Chondrocyte (in vitro differentiated cells): ENCODE measurements at regions not wholly inside any gene's neighbourhood (a gene's known extent, or its start where the extent isn't known, plus 50 kb on each side); places are given as distances from the start of the nearest gene placed in this dataset.

ENCODE experiments used
- DNase-seq: peaks from one replicate; pipeline ENCODE4 v3.0.0; 2021; ENCODE audit warnings: mixed read lengths, low spot score
- H3K27ac Mint-ChIP-seq: one replicate; pipeline ENCODE4 v1.8.0; 2021; ENCODE audit warnings: mild to moderate bottlenecking, moderate library complexity, mixed read lengths; ENCODE audit not compliant: unreplicated experiment
- H3K27me3 Mint-ChIP-seq: 2 replicates; pipeline ENCODE4 v1.8.0; 2021; ENCODE audit warnings: low read depth, mixed read lengths
- H3K36me3 Mint-ChIP-seq: 2 replicates; pipeline ENCODE4 v1.8.0; 2021; ENCODE audit warnings: low read depth, mixed read lengths
- H3K4me1 Mint-ChIP-seq: 2 replicates; pipeline ENCODE4 v1.8.0; 2021; ENCODE audit warnings: low read depth, mild to moderate bottlenecking, mixed read lengths
- H3K4me3 Mint-ChIP-seq: one replicate; pipeline ENCODE4 v1.8.0; 2021; ENCODE audit warnings: mild to moderate bottlenecking, moderate library complexity, mixed read lengths; ENCODE audit not compliant: unreplicated experiment
- H3K9me3 Mint-ChIP-seq: 2 replicates; pipeline ENCODE4 v1.8.0; 2021; ENCODE audit warnings: low read depth, mixed read lengths
- CTCF ChIP-seq: fragments of 200-600 bp; sonication (generic); IDR thresholded peaks from 2 replicates; pipeline ENCODE4 v1.5.0; 2021; ENCODE audit warnings: antibody characterized with exemption, mild to moderate bottlenecking, moderate library complexity

- no peak for DNase-seq
- TF ChIP-seq CTCF = no peak
- H3K36me3 Mint-ChIP-seq = no peaks in the 10 kb centered on the region
- peaks cover 3% of the 10 kb centered on the region for H3K4me1 Mint-ChIP-seq
- H3K4me3 Mint-ChIP-seq = no peak overlapping the region
- H3K27ac Mint-ChIP-seq = no peak overlapping the region
- no peaks in the 10 kb centered on the region for H3K9me3 Mint-ChIP-seq
- peaks cover 63% of the 10 kb centered on the region for H3K27me3 Mint-ChIP-seq
These were observed 171.7 kb upstream of the LHX5 start for GRCh38 chr12:113643177-113643974.

GRCh38 chr12:113642672-113643071 lies 171.0 kb upstream of the LHX5 start:
- Mint-ChIP-seq H3K27me3 (peaks cover 58% of the 10 kb centered on the region), H3K4me3 (no peak overlapping the region)

GRCh38 chr12:113642216-113642615 lies 170.5 kb upstream of the LHX5 start:
- Mint-ChIP-seq H3K4me3 (no peak overlapping the region), H3K27me3 (peaks cover 61% of the 10 kb centered on the region), H3K4me1 (peaks cover 4% of the 10 kb centered on the region)

More at GRCh38 chr12:113642672-113643071, 171.0 kb upstream of the LHX5 start:
- Mint-ChIP-seq H3K27ac (no peak overlapping the region), H3K4me1 (peaks cover 4% of the 10 kb centered on the region), H3K36me3 (no peaks in the 10 kb centered on the region), H3K9me3 (no peaks in the 10 kb centered on the region)
- no peak for DNase-seq
- no peak for TF ChIP-seq CTCF

GRCh38 chr12:113641426-113642030 lies 169.9 kb upstream of the LHX5 start:
- H3K36me3 Mint-ChIP-seq = no peaks in the 10 kb centered on the region
- TF ChIP-seq CTCF = no peak
- no peak for DNase-seq
- no peak overlapping the region for H3K4me3 Mint-ChIP-seq
- H3K4me1 Mint-ChIP-seq = peaks cover 4% of the 10 kb centered on the region
- H3K9me3 Mint-ChIP-seq = no peaks in the 10 kb centered on the region
- H3K27me3 Mint-ChIP-seq = peaks cover 57% of the 10 kb centered on the region
- no peak overlapping the region for H3K27ac Mint-ChIP-seq

More at GRCh38 chr12:113642216-113642615, 170.5 kb upstream of the LHX5 start:
- H3K36me3 Mint-ChIP-seq = no peaks in the 10 kb centered on the region
- no peak for DNase-seq
- no peaks in the 10 kb centered on the region for H3K9me3 Mint-ChIP-seq
- no peak overlapping the region for H3K27ac Mint-ChIP-seq
- TF ChIP-seq CTCF = no peak

- no peak for DNase-seq
- TF ChIP-seq CTCF = no peak
- Mint-ChIP-seq H3K4me3 (no peak overlapping the region), H3K9me3 (no peaks in the 10 kb centered on the region), H3K27me3 (peaks cover 56% of the 10 kb centered on the region), H3K4me1 (peaks cover 4% of the 10 kb centered on the region), H3K27ac (no peak overlapping the region), H3K36me3 (no peaks in the 10 kb centered on the region)
These were observed 169.2 kb upstream of the LHX5 start for GRCh38 chr12:113640837-113641236.
